HG03457 (cell line): ENCODE measurements at regions not wholly inside any gene's neighbourhood (a gene's known extent, or its start where the extent isn't known, plus 50 kb on each side); places are given as distances from the start of the nearest gene placed in this dataset.
"Not testable (repeated sequence)": the region's sequence is repeated elsewhere in the genome, so short reads cannot be mapped to it uniquely, and the experiment has no call there.

Experiments used
- ATAC-seq: cut with Tn5 transposase; IDR thresholded peaks from one replicate; pipeline ENCODE4 v1.9.1; 2021; ENCODE audit warnings: moderate number of reproducible peaks; ENCODE audit not compliant: unreplicated experiment

DNA sequence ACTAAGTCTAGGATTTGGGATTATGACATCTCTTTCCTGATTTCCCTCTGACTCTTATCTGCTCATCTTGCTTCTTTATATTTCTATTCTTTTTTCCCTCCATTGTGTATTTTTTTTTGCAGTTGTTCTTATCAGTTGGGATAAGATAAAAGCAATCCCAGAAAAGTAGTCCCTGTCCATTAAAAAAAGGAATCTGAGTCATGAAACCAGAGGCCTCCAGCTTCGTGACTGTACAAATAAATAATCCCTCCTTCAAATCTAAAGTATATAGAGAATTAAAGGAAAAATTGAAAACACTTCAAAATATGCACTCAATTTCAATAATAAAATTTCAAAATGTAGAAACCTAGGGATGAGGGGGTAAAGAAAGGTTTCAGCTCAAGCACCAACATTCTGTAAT, 317.8 kb upstream of the NT5E start:
- ATAC-seq, result no peak

DNA sequence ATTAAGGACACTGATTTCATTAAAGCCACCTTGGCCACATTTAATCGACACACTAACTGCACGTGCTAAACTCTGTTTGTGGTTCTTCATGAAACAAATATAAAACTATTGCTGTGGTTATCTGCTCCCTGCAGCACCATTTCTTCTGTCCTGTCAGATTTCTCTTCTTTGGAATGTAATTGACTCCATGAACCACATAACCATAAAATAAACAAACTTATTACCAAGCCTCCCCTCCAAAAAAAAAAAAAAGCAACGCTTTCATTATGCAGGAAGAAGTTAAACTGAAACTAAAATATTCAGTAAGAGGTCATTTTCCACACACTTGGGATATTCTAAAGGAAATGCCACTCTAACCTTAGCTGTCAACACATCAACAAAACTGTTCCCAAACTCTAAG, 319.1 kb upstream of the NT5E start:
- no peak for ATAC-seq

DNA sequence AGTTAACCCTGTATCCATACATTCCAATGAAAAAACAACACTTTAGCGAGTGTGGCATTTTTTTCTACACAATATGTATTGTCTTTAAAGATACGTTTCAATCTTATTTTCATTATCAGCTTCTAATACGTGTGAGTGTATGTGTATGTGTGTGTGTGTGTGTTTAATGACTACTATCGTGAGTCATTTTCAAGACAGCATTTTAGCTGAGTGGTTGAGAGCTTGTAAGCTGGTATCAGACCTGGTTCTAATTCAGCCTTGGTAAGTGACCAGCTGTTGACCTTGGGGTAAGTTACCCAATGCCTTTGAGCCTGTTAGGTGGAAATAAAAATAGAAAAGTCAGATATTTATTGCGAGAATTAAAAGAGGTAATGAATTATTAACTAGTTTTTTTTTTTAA, 320.0 kb upstream of the NT5E start:
- ATAC-seq, result no peak

DNA sequence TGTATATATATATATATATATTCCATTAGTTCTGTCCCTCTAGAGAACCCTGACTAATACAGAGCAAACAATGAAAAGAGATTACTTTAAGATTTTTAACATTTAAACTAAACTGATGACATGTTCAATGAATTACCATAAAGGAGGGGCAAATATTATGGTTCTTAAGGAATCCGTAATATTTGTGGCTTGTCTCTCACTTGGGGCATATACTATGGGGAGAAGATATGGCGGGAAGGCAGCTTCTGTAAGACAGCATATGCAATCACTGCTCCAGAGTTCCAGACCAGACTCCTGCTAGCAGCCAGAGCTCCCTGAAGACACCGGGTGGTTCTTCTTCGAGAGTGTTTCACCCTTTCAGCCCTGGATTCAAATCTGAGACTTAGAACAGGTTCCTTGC, 321.1 kb upstream of the NT5E start:
- ATAC-seq, result no peak

- ATAC-seq, result not testable (repeated sequence)
These were observed 321.6 kb upstream of the NT5E start for GRCh38 chr6:85128256-85128655.

DNA sequence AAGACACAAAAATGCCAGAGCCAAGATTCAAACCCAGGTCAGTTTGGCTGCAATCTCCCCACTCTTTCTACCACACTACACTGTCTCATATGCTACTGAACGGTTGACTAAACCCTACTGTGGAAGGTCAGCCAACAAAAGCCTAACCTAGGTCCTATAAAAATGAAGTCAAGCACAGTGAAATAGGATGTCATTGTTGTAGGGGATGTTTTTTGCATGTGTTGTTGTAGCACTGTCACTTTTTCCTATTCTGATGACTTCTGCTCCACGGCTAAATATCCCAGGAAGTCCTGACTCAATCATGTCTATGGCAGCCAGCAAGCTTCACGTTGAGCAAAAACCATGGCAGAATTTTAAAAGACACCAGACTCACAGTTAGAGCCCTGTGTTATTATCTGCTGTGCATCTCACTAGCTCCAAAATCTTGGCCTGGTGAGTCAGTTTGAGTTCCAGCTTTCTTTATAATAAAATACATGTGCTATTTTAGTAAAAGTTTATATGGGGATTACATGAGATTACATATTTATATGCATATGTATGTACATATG, 322.1 kb upstream of the NT5E start:
- no peak for ATAC-seq

DNA sequence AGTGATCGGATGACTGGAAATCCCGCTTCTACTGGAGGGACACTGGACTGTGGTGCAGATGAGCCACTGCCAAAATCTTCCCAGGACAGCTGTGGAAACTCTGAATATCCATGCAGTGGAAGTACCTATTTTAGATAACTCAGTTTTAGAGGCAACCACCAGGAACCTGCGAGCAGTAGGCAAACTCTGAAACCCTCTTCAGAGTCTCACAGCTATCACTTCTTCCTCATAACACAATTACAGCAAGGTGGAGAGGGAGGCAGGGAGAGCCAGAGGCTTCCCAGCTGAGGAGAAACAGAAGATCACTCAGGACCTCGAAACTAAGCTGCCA, 322.8 kb upstream of the NT5E start:
- ATAC-seq, result no peak

DNA sequence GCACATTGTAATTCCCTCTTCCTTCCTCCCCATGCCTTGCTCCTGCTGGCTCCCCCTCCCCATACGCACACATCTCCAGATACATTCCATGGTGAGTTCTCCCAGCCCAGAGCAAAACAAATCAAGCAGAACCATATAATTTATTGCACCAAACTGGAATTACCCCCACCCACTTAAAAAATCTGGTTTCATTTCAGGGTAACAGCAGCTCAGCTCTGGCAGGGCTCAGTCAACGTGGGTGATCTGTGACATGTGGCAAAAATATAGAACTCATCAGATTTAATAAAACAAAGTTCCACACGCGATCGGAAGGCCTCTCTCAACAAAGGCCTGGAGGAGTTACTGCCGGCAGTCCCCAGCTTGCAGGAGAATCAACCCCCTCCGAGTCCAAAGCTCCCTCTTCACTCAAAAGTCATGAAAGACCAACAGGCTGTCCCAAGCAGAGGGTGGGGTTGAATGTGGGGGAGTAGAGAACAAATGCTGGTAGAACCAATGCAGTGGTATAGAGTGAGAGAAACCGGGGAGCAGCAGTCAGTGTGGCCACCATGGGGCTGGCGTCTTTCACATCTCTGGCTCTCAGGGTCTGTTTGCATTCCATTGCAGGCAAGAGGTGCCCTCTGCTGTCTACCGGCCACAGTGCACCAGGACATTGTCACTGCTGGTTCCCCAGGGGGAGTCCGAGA, 323.3 kb upstream of the NT5E start:
- ATAC-seq, result no peak

DNA sequence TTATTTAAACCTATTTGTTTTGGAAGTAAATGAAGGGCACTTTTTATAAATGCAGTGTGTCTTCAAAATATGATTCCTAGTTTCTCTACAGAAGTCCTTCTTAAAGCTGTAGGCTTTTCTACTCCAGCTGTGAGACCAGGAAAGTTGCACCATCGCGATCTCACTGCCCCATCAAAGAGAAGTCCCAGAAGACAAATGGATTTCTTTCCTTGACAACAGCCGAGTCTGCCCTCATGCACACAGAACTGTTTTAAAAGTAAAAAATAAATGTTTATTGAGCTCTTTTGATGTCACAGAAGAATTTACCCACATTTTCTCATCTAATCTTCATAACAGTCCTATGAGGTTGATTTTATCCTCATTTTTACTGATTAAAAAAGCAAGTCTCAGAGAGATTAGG, 324.4 kb upstream of the NT5E start:
- no peak for ATAC-seq

DNA sequence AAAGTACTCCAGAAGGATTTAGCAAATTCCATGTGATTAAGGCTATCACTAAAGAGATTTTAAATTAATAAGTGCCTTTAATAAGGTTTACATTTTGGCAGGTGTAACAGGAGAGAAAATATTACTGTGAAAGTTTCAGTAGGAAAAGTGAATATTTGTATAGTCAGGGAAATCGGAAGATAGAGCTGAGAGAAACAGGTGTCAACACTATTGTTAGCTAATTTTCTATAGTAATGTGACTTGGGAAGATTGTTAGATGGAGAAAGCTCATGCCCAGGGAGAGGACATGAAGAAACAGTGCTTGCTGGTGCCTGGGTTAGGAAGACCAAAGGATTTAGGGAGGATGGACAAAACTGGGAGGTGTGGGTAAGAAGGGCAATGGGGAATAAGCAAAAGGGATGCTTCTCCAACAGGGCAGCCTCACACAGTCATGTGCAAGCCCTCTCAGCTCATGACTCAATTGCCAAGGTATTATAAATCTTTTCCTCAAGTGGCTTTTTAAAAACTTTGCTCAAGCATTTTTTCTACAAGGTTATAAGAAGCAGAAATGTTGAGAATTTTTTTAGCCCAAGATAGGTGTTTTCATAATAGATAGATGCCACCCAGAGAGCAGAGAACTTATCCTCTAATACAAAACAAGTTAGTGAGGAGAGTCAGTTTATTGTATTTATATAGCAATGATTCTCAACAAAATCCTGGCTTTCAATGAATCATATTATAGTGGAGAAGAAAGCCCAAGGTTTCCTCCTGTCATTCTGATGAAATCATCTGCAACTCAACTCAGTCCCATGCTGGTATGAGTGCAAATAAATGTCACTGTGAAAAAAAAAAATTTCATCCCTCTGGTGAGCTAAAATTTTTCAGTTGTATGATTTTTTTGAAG, 325.2 kb upstream of the NT5E start:
- ATAC-seq, result no peak

- no peak for ATAC-seq
These were observed 328.7 kb upstream of the NT5E start for GRCh38 chr6:85121158-85121557.

DNA sequence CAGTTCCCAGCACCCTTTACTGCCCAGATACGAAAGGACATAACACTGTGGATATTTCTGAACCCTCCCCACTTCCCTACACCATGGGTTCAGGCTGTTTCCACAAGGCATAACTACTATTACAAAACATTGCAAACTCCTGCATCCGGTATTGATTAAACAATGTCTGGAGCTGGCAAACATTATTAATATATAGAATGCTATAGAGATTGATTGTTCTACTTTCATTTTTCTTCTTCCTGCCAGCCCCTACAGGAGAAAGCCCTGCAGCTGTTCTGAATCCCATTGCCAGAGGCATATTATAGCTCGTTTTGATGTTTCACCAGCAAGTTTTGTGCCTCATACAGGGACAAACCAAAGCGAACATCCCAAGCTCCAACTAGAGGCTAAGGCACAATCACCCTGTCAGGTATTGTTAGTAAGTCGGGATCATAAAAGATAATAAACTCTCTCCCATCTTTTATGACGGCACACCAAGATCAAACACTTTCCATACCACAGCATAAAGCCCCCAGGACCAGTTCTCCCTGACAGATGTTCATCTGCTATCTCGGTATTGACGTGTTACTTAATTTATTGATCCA, 331.1 kb upstream of the NT5E start:
- no peak for ATAC-seq

GRCh38 chr6:85118233-85118632, 331.6 kb upstream of the NT5E start:
- no peak for ATAC-seq

DNA sequence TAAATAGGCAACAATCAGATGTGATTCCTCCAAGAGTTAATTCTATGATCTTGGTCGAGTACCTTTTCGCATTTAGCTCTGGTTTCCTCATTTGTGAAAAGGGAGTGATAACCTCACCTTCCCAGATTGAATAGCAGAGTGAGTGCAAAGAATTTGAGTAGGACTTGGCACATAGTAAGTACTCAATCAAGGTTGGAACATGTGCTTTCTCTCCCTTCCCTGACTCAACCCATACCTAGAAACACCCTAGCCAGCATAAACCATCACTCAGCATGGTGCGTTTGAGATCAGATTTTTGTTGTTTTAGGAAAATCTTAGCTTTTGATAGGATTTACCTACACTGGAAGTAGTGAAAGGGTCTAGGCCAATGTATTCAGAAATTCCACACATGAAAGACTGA, 333.4 kb upstream of the NT5E start:
- no peak for ATAC-seq

- no peak for ATAC-seq
These were observed 334.0 kb upstream of the NT5E start for GRCh38 chr6:85115876-85116275.

GRCh38 chr6:85115376-85115775, 334.5 kb upstream of the NT5E start:
- no peak for ATAC-seq

- no peak for ATAC-seq
These were observed 335.3 kb upstream of the NT5E start for GRCh38 chr6:85114581-85114935.

DNA sequence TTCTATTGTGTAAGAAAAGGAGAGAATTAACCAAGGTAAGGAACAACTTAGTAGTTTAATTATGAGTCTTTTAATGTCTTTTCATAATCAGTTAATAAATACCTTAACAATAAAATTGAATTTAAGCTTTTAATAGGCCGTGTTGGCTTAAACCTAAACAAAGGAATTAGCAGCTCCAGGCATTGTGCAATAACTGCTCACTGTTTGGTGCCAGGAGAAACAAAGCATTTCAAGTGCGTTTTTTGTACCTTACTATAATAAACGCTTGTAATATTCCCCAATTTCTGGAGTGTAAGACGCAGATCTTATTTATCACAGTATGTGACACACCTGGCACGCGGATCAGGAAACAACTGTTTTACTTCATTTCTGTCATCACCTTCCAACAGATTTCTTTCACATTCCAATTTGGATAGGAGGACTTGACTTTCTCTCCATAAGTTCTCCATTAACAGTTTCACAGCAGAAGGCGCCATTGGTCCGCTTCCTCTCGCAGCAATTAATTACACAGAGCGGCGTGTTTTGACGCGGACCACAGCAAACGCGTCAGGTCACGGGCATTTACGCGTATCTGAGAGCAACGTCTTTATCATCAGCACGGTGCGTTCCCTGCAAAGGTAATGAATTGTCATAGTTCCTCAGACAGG, 335.8 kb upstream of the NT5E start:
- ATAC-seq, result no peak

DNA sequence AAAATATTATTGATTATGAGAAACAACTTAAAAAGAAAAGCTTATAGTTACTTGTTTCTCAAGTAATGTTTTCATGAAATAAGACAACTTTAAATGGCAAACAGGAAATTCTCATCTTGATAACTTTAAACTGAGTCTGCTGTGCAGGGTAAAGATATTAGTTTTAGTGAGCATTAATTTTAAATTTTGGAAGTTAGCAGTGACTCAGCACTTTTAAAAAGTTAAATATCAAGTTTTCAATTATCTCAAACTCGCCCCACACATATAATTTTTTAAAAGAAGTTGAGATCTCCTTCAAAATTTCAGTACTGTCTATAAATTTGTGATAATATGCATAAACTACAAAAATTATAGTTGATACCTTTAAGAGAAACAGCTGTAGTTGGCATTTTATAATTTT, 337.3 kb upstream of the NT5E start:
- ATAC-seq, result no peak

GRCh38 chr6:85111481-85112011, 338.3 kb upstream of the NT5E start:
- ATAC-seq, result no peak

GRCh38 chr6:85110943-85111342, 338.9 kb upstream of the NT5E start:
- no peak for ATAC-seq
